Thyroid gland (tissue), 4 donors: ENCODE measurements at regions not wholly inside any gene's neighbourhood (a gene's known extent, or its start where the extent isn't known, plus 50 kb on each side); places are given as distances from the start of the nearest gene placed in this dataset.

Experiments used
- POLR2A ChIP-seq, 2 donors: fragments of 450-650 bp; IDR thresholded peaks; one replicate each; pipeline ENCODE4 v1.6.1; 2017; ENCODE audit warnings: antibody characterized with exemption in 2 of 2, mild to moderate bottlenecking in 2 of 2, moderate library complexity in 1 of 2
- TF ChIP-seq, protein P1 (sequence below), 6 experiments: fragments of 200-600 bp in 3 of 6; fragments of 450-650 bp in 3 of 6; sonication (generic) in 3 of 6; IDR thresholded peaks; one replicate each; pipeline ENCODE4 v1.5.1; 2016 to 2019; ENCODE audit warnings: antibody characterized with exemption in 6 of 6, mild to moderate bottlenecking in 2 of 6, inconsistent platforms in 1 of 6, moderate library complexity in 1 of 6

DNA sequence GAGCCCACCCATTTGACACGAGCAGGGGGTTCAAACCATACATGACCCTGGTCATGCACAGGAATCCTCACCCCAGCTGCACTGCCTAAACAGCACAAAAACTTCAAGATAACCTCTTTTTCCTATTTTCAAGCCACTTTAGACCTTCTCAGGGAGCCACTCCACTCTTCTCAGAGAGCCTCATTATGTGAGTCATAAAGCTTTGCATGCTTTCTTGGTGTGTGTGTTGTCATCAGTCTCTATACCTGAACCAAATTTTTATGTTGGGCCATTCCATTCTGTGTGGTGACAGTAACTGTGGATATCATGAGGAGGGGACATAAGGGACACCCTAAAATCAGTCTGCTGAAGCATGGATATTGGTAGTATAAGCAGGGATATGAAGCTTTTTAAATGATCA lies 769.5 kb upstream of the API5 start:
- TF ChIP-seq, protein P1, sequence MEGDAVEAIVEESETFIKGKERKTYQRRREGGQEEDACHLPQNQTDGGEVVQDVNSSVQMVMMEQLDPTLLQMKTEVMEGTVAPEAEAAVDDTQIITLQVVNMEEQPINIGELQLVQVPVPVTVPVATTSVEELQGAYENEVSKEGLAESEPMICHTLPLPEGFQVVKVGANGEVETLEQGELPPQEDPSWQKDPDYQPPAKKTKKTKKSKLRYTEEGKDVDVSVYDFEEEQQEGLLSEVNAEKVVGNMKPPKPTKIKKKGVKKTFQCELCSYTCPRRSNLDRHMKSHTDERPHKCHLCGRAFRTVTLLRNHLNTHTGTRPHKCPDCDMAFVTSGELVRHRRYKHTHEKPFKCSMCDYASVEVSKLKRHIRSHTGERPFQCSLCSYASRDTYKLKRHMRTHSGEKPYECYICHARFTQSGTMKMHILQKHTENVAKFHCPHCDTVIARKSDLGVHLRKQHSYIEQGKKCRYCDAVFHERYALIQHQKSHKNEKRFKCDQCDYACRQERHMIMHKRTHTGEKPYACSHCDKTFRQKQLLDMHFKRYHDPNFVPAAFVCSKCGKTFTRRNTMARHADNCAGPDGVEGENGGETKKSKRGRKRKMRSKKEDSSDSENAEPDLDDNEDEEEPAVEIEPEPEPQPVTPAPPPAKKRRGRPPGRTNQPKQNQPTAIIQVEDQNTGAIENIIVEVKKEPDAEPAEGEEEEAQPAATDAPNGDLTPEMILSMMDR (IDR thresholded peaks at IDR 0.05) = no peak
- TF ChIP-seq POLR2A (IDR thresholded peaks at IDR 0.05) = no peak
